ENCODE measurements at regions not wholly inside any gene's neighbourhood (a gene's known extent, or its start where the extent isn't known, plus 50 kb on each side); places are given as distances from the start of the nearest gene placed in this dataset.

GRCh38 chr11:116481126-116481675 is 291.6 kb downstream of the BUD13 start:
- H3K4me3 Mint-ChIP-seq: no peak overlapping the region
- Histone ChIP-seq H3K4me3 (no peak overlapping the region), H3F3A (ENCODE audit: low read depth) (no peaks in the 10 kb centered on the region), H3K36me3 (no peaks in the 10 kb centered on the region), H4K20me1 (ENCODE audit: low read depth) (no peaks in the 10 kb centered on the region), H3K4me2 (no peak overlapping the region), H2AFZ (replicated peaks) (no peak overlapping the region), H3K79me2 (ENCODE audit: low read depth) (no peaks in the 10 kb centered on the region), H3K27ac (no peak overlapping the region), H3K9ac (no peak overlapping the region), H3K4me1 (peaks cover 5% of the 10 kb centered on the region), H3K27me3 (peaks cover 4% of the 10 kb centered on the region), H3K9me3 (ENCODE audit: low read depth) (no peaks in the 10 kb centered on the region)
- H3K27me3 Mint-ChIP-seq (ENCODE audit: insufficient read depth, low read depth): peaks cover 7% of the 10 kb centered on the region
- no peaks in the 10 kb centered on the region for H3K36me3 Mint-ChIP-seq
- TF ChIP-seq EZH2phosphoT487 (IDR thresholded peaks at IDR 0.05) (no peak), EZH2 (IDR thresholded peaks at IDR 0.05) (no peak)
- TF ChIP-seq, protein P1, sequence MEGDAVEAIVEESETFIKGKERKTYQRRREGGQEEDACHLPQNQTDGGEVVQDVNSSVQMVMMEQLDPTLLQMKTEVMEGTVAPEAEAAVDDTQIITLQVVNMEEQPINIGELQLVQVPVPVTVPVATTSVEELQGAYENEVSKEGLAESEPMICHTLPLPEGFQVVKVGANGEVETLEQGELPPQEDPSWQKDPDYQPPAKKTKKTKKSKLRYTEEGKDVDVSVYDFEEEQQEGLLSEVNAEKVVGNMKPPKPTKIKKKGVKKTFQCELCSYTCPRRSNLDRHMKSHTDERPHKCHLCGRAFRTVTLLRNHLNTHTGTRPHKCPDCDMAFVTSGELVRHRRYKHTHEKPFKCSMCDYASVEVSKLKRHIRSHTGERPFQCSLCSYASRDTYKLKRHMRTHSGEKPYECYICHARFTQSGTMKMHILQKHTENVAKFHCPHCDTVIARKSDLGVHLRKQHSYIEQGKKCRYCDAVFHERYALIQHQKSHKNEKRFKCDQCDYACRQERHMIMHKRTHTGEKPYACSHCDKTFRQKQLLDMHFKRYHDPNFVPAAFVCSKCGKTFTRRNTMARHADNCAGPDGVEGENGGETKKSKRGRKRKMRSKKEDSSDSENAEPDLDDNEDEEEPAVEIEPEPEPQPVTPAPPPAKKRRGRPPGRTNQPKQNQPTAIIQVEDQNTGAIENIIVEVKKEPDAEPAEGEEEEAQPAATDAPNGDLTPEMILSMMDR (IDR thresholded peaks at IDR 0.05): no peak
- no peak for DNase-seq (ENCODE audit: low spot score)
- no peaks in the 10 kb centered on the region for H3K9me3 Mint-ChIP-seq
- peaks cover 13% of the 10 kb centered on the region for H3K4me1 Mint-ChIP-seq
- no peak overlapping the region for H3K27ac Mint-ChIP-seq

DNA sequence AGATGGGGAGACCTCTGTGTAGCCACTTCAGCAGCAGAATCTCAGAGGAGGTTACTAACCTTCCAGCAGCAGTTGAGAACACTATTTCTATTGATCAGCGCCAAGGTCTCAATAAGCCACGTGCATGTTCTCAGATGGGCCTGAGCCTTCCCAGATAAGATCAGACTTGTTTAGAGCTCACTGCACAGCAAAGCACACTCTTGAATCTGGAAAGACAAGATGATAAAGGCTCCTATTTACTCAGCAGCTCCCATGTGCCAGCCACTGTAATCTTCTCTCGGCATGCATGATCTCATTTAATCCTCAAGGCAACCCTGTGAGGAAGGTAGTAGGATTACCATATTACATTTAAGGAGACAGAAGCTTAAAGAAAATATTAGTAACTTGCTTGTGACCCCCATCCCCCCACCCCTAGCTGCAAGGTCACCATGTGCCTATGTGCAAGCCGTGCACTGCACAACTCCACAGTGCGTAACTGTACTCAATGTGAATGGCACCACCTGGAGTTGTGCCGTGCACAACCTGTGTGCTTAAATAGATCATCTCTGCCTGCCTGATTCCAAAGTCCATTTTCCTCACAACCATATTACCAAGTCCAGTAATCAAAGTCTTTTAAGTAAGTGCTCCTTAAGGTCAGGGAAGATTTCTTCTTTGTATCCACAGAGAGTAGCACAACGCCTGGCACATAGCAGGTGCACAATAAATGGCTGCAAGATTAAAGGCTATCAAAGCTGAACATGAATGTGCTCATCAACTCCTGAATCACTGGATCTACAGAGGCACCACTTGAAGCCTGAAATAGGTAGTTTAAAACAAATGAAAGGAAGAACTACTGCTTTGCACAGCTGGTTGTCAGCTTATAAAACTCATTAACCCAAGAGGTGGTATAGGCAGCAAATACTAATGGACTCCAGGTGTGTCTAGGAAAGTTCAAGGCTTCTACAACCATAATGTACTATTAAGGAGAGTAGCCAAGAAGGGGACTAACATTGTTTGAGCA is 293.8 kb downstream of the BUD13 start:
- TF ChIP-seq, protein P1 (IDR thresholded peaks at IDR 0.05): no peak
- TF ChIP-seq EZH2 (IDR thresholded peaks at IDR 0.05) (no peak), EZH2phosphoT487 (IDR thresholded peaks at IDR 0.05) (no peak)
- Histone ChIP-seq H3F3A (ENCODE audit: low read depth) (no peaks in the 10 kb centered on the region), H3K9me3 (ENCODE audit: low read depth) (no peaks in the 10 kb centered on the region), H2AFZ (replicated peaks) (no peak overlapping the region), H3K4me2 (no peak overlapping the region), H3K4me1 (peaks cover 6% of the 10 kb centered on the region), H3K36me3 (no peaks in the 10 kb centered on the region), H3K79me2 (ENCODE audit: low read depth) (no peaks in the 10 kb centered on the region), H4K20me1 (ENCODE audit: low read depth) (no peaks in the 10 kb centered on the region), H3K9ac (no peak overlapping the region), H3K27me3 (peaks cover 7% of the 10 kb centered on the region), H3K27ac (no peak overlapping the region), H3K4me3 (no peak overlapping the region)
- Mint-ChIP-seq H3K4me3 (no peak overlapping the region), H3K36me3 (no peaks in the 10 kb centered on the region), H3K9me3 (no peaks in the 10 kb centered on the region), H3K27ac (no peak overlapping the region), H3K27me3 (ENCODE audit: insufficient read depth, low read depth) (peaks cover 3% of the 10 kb centered on the region), H3K4me1 (peaks cover 17% of the 10 kb centered on the region)
- no peak for DNase-seq (ENCODE audit: low spot score)

- H2AFZ ChIP-seq (replicated peaks): no peak overlapping the region
- H3K4me1 ChIP-seq: peaks cover 9% of the 10 kb centered on the region
- H3K9me3 ChIP-seq (ENCODE audit: low read depth): no peaks in the 10 kb centered on the region
- TF ChIP-seq EZH2 (IDR thresholded peaks at IDR 0.05) (no peak), EZH2phosphoT487 (IDR thresholded peaks at IDR 0.05) (no peak)
- TF ChIP-seq, protein P1 (IDR thresholded peaks at IDR 0.05): no peak
- H3K27ac ChIP-seq: no peak overlapping the region
- no peaks in the 10 kb centered on the region for H3F3A ChIP-seq (ENCODE audit: low read depth)
- Mint-ChIP-seq H3K27me3 (ENCODE audit: insufficient read depth, low read depth) (peaks cover 3% of the 10 kb centered on the region), H3K4me3 (no peak overlapping the region), H3K36me3 (no peaks in the 10 kb centered on the region), H3K9me3 (no peaks in the 10 kb centered on the region), H3K27ac (no peak overlapping the region), H3K4me1 (peaks cover 21% of the 10 kb centered on the region)
- H3K9ac ChIP-seq: no peak overlapping the region
- H3K27me3 ChIP-seq: peaks cover 7% of the 10 kb centered on the region
- H3K4me2 ChIP-seq: no peak overlapping the region
- H3K4me3 ChIP-seq: no peak overlapping the region
- DNase-seq (ENCODE audit: low spot score): no peak
- H4K20me1 ChIP-seq (ENCODE audit: low read depth): no peaks in the 10 kb centered on the region
- no peaks in the 10 kb centered on the region for H3K36me3 ChIP-seq
- H3K79me2 ChIP-seq (ENCODE audit: low read depth): no peaks in the 10 kb centered on the region
These were observed 294.6 kb downstream of the BUD13 start for GRCh38 chr11:116478205-116478604.
